Ishikawa (cell line): ENCODE measurements at regions not wholly inside any gene's neighbourhood (a gene's known extent, or its start where the extent isn't known, plus 50 kb on each side); places are given as distances from the start of the nearest gene placed in this dataset.

Experiments used
- CEBPB ChIP-seq: IDR thresholded peaks from 2 replicates; pipeline ENCODE4 v1.6.1; 2012
- CREB1 ChIP-seq: IDR thresholded peaks from 2 replicates; pipeline ENCODE4 v1.6.1; 2012; ENCODE audit warnings: low read depth
- EGR1 ChIP-seq: IDR thresholded peaks from 2 replicates; pipeline ENCODE4 v1.6.1; 2012
- EP300 ChIP-seq: IDR thresholded peaks from 2 replicates; pipeline ENCODE4 v1.6.1; 2012; ENCODE audit warnings: borderline replicate concordance
- FOXM1 ChIP-seq: IDR thresholded peaks from 2 replicates; pipeline ENCODE4 v1.6.1; 2012; ENCODE audit warnings: low read depth, borderline replicate concordance
- MAX ChIP-seq: IDR thresholded peaks from 2 replicates; pipeline ENCODE4 v1.6.1; 2012
- NFIC ChIP-seq: IDR thresholded peaks from 2 replicates; pipeline ENCODE4 v1.6.1; 2012
- RAD21 ChIP-seq: IDR thresholded peaks from 2 replicates; pipeline ENCODE4 v1.6.1; 2012; ENCODE audit warnings: low read depth
- REST ChIP-seq: IDR thresholded peaks from 2 replicates; pipeline ENCODE4 v1.6.1; 2012; ENCODE audit warnings: low read depth, mild to moderate bottlenecking
- TAF1 ChIP-seq: IDR thresholded peaks from 2 replicates; pipeline ENCODE4 v1.6.1; 2012; ENCODE audit warnings: low read depth, mild to moderate bottlenecking
- TCF12 ChIP-seq: IDR thresholded peaks from 2 replicates; pipeline ENCODE4 v1.6.1; 2012; ENCODE audit warnings: low read depth
- TEAD4 ChIP-seq: IDR thresholded peaks from 2 replicates; pipeline ENCODE4 v1.6.1; 2012
- USF1 ChIP-seq: IDR thresholded peaks from 2 replicates; pipeline ENCODE4 v1.6.1; 2012
- YY1 ChIP-seq: IDR thresholded peaks from 2 replicates; pipeline ENCODE4 v1.6.1; 2012; ENCODE audit warnings: low read depth
- ZBTB7A ChIP-seq: IDR thresholded peaks from 2 replicates; pipeline ENCODE4 v1.6.1; 2012; ENCODE audit warnings: low read depth

GRCh38 chr3:191148131-191148530 lies 50.9 kb upstream of the OSTN start:
- TF ChIP-seq FOXM1 (no peak), EGR1 (no peak), NFIC (no peak), REST (no peak), RAD21 (no peak), YY1 (no peak), MAX (no peak), CREB1 (no peak), TAF1 (no peak), USF1 (no peak), ZBTB7A (no peak)

GRCh38 chr3:191143224-191143623 lies 55.8 kb upstream of the OSTN start:
- TF ChIP-seq YY1 (no peak), RAD21 (no peak), CREB1 (no peak), CEBPB (no peak), TEAD4 (no peak), EGR1 (no peak), FOXM1 (no peak), USF1 (no peak), ZBTB7A (no peak), NFIC (no peak), MAX (no peak)

- TF ChIP-seq YY1 (no peak), ZBTB7A (no peak), MAX (no peak), TAF1 (no peak), USF1 (no peak), EGR1 (no peak), TEAD4 (no peak), RAD21 (no peak), EP300 (no peak), CEBPB (no peak), REST (no peak), NFIC (no peak), CREB1 (no peak), FOXM1 (no peak), TCF12 (no peak)
Observed at GRCh38 chr3:191141728-191142127, 57.3 kb upstream of the OSTN start.

- TF ChIP-seq CEBPB (no peak), TEAD4 (no peak), CREB1 (no peak), REST (no peak), TAF1 (no peak), TCF12 (no peak), EP300 (no peak)
Observed at GRCh38 chr3:191139736-191140135, 59.3 kb upstream of the OSTN start.
